HCT116 (cell line): ENCODE measurements at regions not wholly inside any gene's neighbourhood (a gene's known extent, or its start where the extent isn't known, plus 50 kb on each side); places are given as distances from the start of the nearest gene placed in this dataset.

Experiments
- ATAC-seq: fragments of 200-7000 bp; cut with Tn5 transposase; 2 replicates; pipeline ENCODE4 v1.9.1; 2020; ENCODE audit warnings: mild to moderate bottlenecking, moderate library complexity
- BruUV-seq: library from RNA; stranded (reverse); fragments of 400-500 nt; replicated peaks from 2 replicates; lab custom pipeline; 2021; lab: Mats Ljungman, UMichigan
- CTCF ChIA-PET: fragments of 300-600 bp; sonication (Branson Sonifier 250); formaldehyde crosslinking; loops from one replicate; lab custom pipeline; 2021; ENCODE audit warnings: antibody characterized with exemption; lab: Charles Lee
- POLR2A ChIA-PET: fragments of 300-600, 350-600 bp; sonication (Branson Sonifier 250); formaldehyde crosslinking; loops from one replicate; lab custom pipeline; 2021; ENCODE audit warnings: antibody characterized with exemption; lab: Charles Lee
- RAD21 ChIA-PET, 2 experiments: fragments of 300-600 bp; sonication (Branson Sonifier 250); formaldehyde crosslinking; loops; one replicate each; lab custom pipeline; 2023; ENCODE audit warnings: low total read pairs in 2 of 2; ENCODE audit not compliant: uncharacterized antibody in 2 of 2, unreplicated experiment in 2 of 2, low non-redundant PET in 1 of 2; lab: Charles Lee
- DNase-seq: peaks from one replicate; pipeline ENCODE4 v3.0.0-alpha.2; 2010; ENCODE audit warnings: low read depth, low spot score
- H2AFZ ChIP-seq: fragments of 200-600 bp; shearing (Covaris generic), sonication (generic); 2 replicates; pipeline ENCODE4 v1.6.1; 2017; ENCODE audit warnings: low read depth, mixed run types, mixed read lengths, antibody characterized with exemption, low read length; ENCODE audit not compliant: poor library complexity, severe bottlenecking
- H3K27ac ChIP-seq: 2 replicates; pipeline ENCODE4 v1.5.1; 2012; ENCODE audit warnings: low read depth, low read length
- H3K27me3 ChIP-seq: fragments of 200-600 bp; sonication (generic); 2 replicates; pipeline ENCODE4 v1.6.1; 2016; ENCODE audit warnings: mixed run types, low read length, mixed read lengths; ENCODE audit not compliant: insufficient read depth
- H3K36me3 ChIP-seq, 2 experiments: fragments of 200-500 bp in 1 of 2; fragments of 200-600 bp in 1 of 2; sonication (Bioruptor generic) in 1 of 2; sonication (generic) in 1 of 2; 2 replicates each; pipeline versions ENCODE4 v1.5.1 to v1.6.1; 2014 to 2016; ENCODE audit warnings: low read length in 2 of 2, inconsistent platforms in 1 of 2, mixed read lengths in 1 of 2, mixed run types in 1 of 2; ENCODE audit not compliant: insufficient read depth in 2 of 2, control insufficient read depth in 1 of 2
- H3K4me1 ChIP-seq, 2 experiments: fragments of 200-600 bp in 1 of 2; sonication (generic) in 1 of 2; 2 replicates each; pipeline versions ENCODE4 v1.5.1 to v1.6.1; 2012 to 2017; ENCODE audit warnings: low read length in 2 of 2, inconsistent platforms in 1 of 2, mild to moderate bottlenecking in 1 of 2, mixed read lengths in 1 of 2, mixed run types in 1 of 2, moderate library complexity in 1 of 2; ENCODE audit not compliant: insufficient read depth in 2 of 2, control insufficient read depth in 1 of 2
- H3K4me2 ChIP-seq: fragments of 200-600 bp; sonication (generic); 2 replicates; pipeline ENCODE4 v1.6.1; 2017; ENCODE audit warnings: mixed run types, low read length, mixed read lengths
- H3K4me3 ChIP-seq, 2 experiments: fragments of 200-600 bp in 1 of 2; sonication (generic) in 1 of 2; replicated peaks in 1 of 2; 2 replicates each; pipeline ENCODE4 v1.5.1; 2011 to 2016; ENCODE audit warnings: low read length in 2 of 2, control low read depth in 1 of 2, low read depth in 1 of 2, mild to moderate bottlenecking in 1 of 2, mixed read lengths in 1 of 2, mixed run types in 1 of 2
- H3K79me2 ChIP-seq: fragments of 200-600 bp; sonication (generic); 2 replicates; pipeline ENCODE4 v1.6.1; 2017; ENCODE audit warnings: mild to moderate bottlenecking, mixed run types, low read length, moderate library complexity, mixed read lengths; ENCODE audit not compliant: insufficient read depth
- H3K9ac ChIP-seq: fragments of 200-600 bp; sonication (generic); 2 replicates; pipeline ENCODE4 v1.6.1; 2016; ENCODE audit warnings: low read length, mixed read lengths
- H3K9me2 ChIP-seq: fragments of 200-600 bp; sonication (generic), shearing (Covaris generic); 2 replicates; pipeline ENCODE4 v1.6.1; 2017; ENCODE audit warnings: mixed run types, mild to moderate bottlenecking, moderate library complexity; ENCODE audit not compliant: insufficient read depth
- H3K9me3 ChIP-seq, 2 experiments: fragments of 200-500 bp in 1 of 2; fragments of 200-600 bp in 1 of 2; sonication (Bioruptor generic) in 1 of 2; sonication (generic) in 1 of 2; 2 replicates each; pipeline ENCODE4 v1.6.1; 2014 to 2017; ENCODE audit warnings: low read length in 2 of 2, mixed read lengths in 2 of 2, inconsistent platforms in 1 of 2, low read depth in 1 of 2, mild to moderate bottlenecking in 1 of 2, mixed run types in 1 of 2, moderate library complexity in 1 of 2; ENCODE audit not compliant: control insufficient read depth in 1 of 2, insufficient read depth in 1 of 2
- H4K20me1 ChIP-seq: fragments of 200-600 bp; sonication (generic), shearing (Covaris generic); 2 replicates; pipeline ENCODE4 v1.6.1; 2017; ENCODE audit warnings: mixed run types, mild to moderate bottlenecking, moderate library complexity; ENCODE audit not compliant: insufficient read depth
- CEBPB ChIP-seq: IDR thresholded peaks from 2 replicates; pipeline ENCODE4 v1.6.1; 2012; ENCODE audit warnings: low read depth
- EGR1 ChIP-seq: IDR thresholded peaks from 2 replicates; pipeline ENCODE4 v1.6.1; 2012; ENCODE audit warnings: low read depth
- ELF1 ChIP-seq: IDR thresholded peaks from 2 replicates; pipeline ENCODE4 v1.6.1; 2012; ENCODE audit warnings: low read depth, borderline replicate concordance
- EZH2 ChIP-seq: fragments of 200-600 bp; sonication (generic); IDR thresholded peaks from 2 replicates; pipeline ENCODE4 v1.6.1; 2017; ENCODE audit warnings: antibody characterized with exemption, mixed run types
- EZH2phosphoT487 ChIP-seq: fragments of 200-600 bp; IDR thresholded peaks from 2 replicates; pipeline ENCODE4 v1.6.1; 2018; ENCODE audit warnings: antibody characterized with exemption, borderline replicate concordance
- FOSL1 ChIP-seq: IDR thresholded peaks from 2 replicates; pipeline ENCODE4 v1.6.1; 2012; ENCODE audit warnings: low read depth
- JUND ChIP-seq: IDR thresholded peaks from 2 replicates; pipeline ENCODE4 v1.6.1; 2012
- POLR2AphosphoS5 ChIP-seq: IDR thresholded peaks from 2 replicates; pipeline ENCODE4 v1.6.1; 2011; ENCODE audit warnings: mild to moderate bottlenecking, low read depth, low read length, moderate library complexity
- RAD21 ChIP-seq: IDR thresholded peaks from 2 replicates; pipeline ENCODE4 v1.6.1; 2012; ENCODE audit warnings: low read depth, mild to moderate bottlenecking
- SIN3A ChIP-seq: IDR thresholded peaks from 2 replicates; pipeline ENCODE4 v1.6.1; 2012; ENCODE audit warnings: low read depth
- SP1 ChIP-seq: IDR thresholded peaks from 2 replicates; pipeline ENCODE4 v1.6.1; 2012; ENCODE audit warnings: low read depth
- SRF ChIP-seq: IDR thresholded peaks from 2 replicates; pipeline ENCODE4 v1.6.1; 2012; ENCODE audit warnings: low read depth
- YY1 ChIP-seq: IDR thresholded peaks from 2 replicates; pipeline ENCODE4 v1.6.1; 2011; ENCODE audit warnings: low read length, low read depth, moderate library complexity, mild to moderate bottlenecking; ENCODE audit not compliant: insufficient replicate concordance; ENCODE audit errors: extremely low read depth
- intact Hi-C: fragments of 100-400 bp; cut with micrococcal nuclease; formaldehyde crosslinking; loops from 2 replicates; pipeline ENCODE4 v1.10.0; 2022
- TF ChIP-seq, protein P1 (sequence below): IDR thresholded peaks from 2 replicates; pipeline ENCODE4 v1.6.1; 2012
- TF ChIP-seq, protein P2 (sequence below): IDR thresholded peaks from 2 replicates; pipeline ENCODE4 v1.6.1; 2012
- TF ChIP-seq, protein P3 (sequence below): IDR thresholded peaks from 2 replicates; pipeline ENCODE4 v1.6.1; 2012; ENCODE audit warnings: low read depth

DNA sequence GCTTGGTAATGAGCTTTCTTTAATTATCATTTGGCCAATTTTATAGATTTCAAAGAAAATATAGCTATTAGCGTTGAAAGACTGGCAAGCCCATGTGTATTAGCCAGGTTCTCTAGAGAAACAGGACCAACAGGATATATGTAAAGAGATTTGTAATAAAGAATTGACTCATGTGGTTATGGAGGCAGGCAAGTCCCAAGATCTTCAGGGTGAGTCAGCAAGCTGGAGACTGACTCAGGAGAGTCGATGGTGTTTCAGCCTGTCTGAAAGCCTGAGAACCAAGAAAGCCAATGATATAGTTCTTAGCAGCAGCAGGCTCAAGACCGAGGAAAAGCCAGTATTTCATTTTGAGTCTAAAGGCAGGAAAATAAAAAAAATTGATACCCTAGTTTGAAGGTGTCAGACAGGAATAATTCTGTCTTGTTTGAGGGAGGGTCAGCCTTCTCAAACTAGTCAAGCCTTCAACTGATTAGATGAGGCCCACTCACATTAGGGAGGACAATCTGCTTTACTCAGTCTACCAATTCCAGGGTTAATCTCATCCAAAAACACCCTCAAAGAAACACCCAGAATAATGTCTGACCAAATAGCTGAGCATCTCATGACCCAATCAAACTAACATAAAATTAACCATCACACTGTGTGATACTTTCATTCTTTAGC lies 78.3 kb upstream of the CRIM1 start:
- no TSS peak for BruUV-seq
- intact Hi-C loops: no loop called here
- ChIA-PET POLR2A (no interaction called here), CTCF (no interaction called here), RAD21 (no interaction called here)
- Histone ChIP-seq H3K79me2 (no peaks in the 10 kb centered on the region), H3K36me3 (no peaks in the 10 kb centered on the region), H3K27ac (no peak overlapping the region), H3K4me3 (no peak overlapping the region), H4K20me1 (no peaks in the 10 kb centered on the region), H3K4me1 (no peaks in the 10 kb centered on the region), H2AFZ (no peak overlapping the region), H3K9ac (no peak overlapping the region), H3K9me3 (no peaks in the 10 kb centered on the region), H3K27me3 (no peaks in the 10 kb centered on the region), H3K4me2 (no peak overlapping the region), H3K9me2 (no peaks in the 10 kb centered on the region)
- ATAC-seq (no peak; the same call in 1 of the 2 replicates), DNase-seq (peak; percentile 12)
- no peak for TF ChIP-seq EZH2
- no peak for TF ChIP-seq JUND

DNA sequence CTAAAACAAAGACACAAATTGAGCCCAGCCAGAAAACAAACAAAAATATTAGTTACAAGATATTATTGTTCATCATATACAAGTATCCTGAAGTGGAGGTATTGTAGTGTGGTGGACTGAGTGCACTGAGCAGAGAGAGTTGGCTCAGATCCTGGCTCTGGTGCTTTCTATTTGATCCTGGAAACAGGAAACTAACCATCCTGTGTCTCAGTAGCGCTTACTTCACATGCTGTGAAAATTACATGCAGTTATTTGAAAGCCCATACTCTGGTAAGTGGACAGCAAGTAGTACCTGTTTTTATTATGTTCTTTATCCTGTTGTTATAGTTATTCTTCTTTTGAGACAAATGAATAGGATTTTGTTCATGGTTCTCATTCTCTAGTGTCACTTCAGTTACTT lies 84.3 kb upstream of the CRIM1 start:
- H3K9ac ChIP-seq: no peak overlapping the region
- H2AFZ ChIP-seq: no peak overlapping the region
- H3K4me2 ChIP-seq: no peak overlapping the region
- no peak overlapping the region for H3K4me3 ChIP-seq
- no peak overlapping the region for H3K27ac ChIP-seq
- no TSS peak for BruUV-seq
- H3K9me3 ChIP-seq: no peaks in the 10 kb centered on the region
- no peaks in the 10 kb centered on the region for H3K36me3 ChIP-seq
- H3K79me2 ChIP-seq: no peaks in the 10 kb centered on the region
- CTCF ChIA-PET: no interaction called here
- RAD21 ChIA-PET: no interaction called here
- ATAC-seq (no peak), DNase-seq (no peak)
- POLR2A ChIA-PET: no interaction called here
- H3K4me1 ChIP-seq: no peaks in the 10 kb centered on the region
- H3K9me2 ChIP-seq: no peaks in the 10 kb centered on the region
- intact Hi-C loops: no loop called here
- H3K27me3 ChIP-seq: no peaks in the 10 kb centered on the region
- H4K20me1 ChIP-seq: no peaks in the 10 kb centered on the region
- TF ChIP-seq ELF1 (no peak), JUND (no peak), SIN3A (no peak), RAD21 (no peak), EGR1 (no peak), POLR2AphosphoS5 (no peak), EZH2phosphoT487 (no peak), FOSL1 (no peak), CEBPB (no peak), SRF (no peak), SP1 (no peak), YY1 (no peak)
- TF ChIP-seq, protein P1, sequence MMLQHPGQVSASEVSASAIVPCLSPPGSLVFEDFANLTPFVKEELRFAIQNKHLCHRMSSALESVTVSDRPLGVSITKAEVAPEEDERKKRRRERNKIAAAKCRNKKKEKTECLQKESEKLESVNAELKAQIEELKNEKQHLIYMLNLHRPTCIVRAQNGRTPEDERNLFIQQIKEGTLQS: no peak
- TF ChIP-seq, protein P2, sequence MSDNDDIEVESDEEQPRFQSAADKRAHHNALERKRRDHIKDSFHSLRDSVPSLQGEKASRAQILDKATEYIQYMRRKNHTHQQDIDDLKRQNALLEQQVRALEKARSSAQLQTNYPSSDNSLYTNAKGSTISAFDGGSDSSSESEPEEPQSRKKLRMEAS: no peak
- TF ChIP-seq, protein P3, sequence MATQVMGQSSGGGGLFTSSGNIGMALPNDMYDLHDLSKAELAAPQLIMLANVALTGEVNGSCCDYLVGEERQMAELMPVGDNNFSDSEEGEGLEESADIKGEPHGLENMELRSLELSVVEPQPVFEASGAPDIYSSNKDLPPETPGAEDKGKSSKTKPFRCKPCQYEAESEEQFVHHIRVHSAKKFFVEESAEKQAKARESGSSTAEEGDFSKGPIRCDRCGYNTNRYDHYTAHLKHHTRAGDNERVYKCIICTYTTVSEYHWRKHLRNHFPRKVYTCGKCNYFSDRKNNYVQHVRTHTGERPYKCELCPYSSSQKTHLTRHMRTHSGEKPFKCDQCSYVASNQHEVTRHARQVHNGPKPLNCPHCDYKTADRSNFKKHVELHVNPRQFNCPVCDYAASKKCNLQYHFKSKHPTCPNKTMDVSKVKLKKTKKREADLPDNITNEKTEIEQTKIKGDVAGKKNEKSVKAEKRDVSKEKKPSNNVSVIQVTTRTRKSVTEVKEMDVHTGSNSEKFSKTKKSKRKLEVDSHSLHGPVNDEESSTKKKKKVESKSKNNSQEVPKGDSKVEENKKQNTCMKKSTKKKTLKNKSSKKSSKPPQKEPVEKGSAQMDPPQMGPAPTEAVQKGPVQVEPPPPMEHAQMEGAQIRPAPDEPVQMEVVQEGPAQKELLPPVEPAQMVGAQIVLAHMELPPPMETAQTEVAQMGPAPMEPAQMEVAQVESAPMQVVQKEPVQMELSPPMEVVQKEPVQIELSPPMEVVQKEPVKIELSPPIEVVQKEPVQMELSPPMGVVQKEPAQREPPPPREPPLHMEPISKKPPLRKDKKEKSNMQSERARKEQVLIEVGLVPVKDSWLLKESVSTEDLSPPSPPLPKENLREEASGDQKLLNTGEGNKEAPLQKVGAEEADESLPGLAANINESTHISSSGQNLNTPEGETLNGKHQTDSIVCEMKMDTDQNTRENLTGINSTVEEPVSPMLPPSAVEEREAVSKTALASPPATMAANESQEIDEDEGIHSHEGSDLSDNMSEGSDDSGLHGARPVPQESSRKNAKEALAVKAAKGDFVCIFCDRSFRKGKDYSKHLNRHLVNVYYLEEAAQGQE: no peak
